Astrocyte (in vitro differentiated cells and primary cell): ENCODE measurements at regions not wholly inside any gene's neighbourhood (a gene's known extent, or its start where the extent isn't known, plus 50 kb on each side); places are given as distances from the start of the nearest gene placed in this dataset.

Source experiments
- CTCF ChIP-seq: IDR thresholded peaks from 2 replicates; pipeline ENCODE4 v1.5.1; 2011; ENCODE audit warnings: low read depth, mild to moderate bottlenecking, inconsistent platforms, low read length, moderate library complexity; ENCODE audit not compliant: insufficient read depth
- EZH2 ChIP-seq: IDR thresholded peaks from 2 replicates; pipeline ENCODE4 v1.6.1; 2012; ENCODE audit warnings: mild to moderate bottlenecking, low read length, inconsistent platforms; ENCODE audit not compliant: insufficient read depth

- TF ChIP-seq CTCF (no peak), EZH2 (no peak)
Measured at GRCh38 chr1:55287723-55288122, 72.6 kb upstream of the USP24 start.
